Neuronal stem cell (in vitro differentiated cells): ENCODE measurements at regions not wholly inside any gene's neighbourhood (a gene's known extent, or its start where the extent isn't known, plus 50 kb on each side); places are given as distances from the start of the nearest gene placed in this dataset.

Experiments
- DNase-seq: peaks from one replicate; pipeline ENCODE4 v3.0.0-alpha.2; 2013; ENCODE audit warnings: low spot score
- H2AFZ ChIP-seq: one replicate; pipeline ENCODE4 v1.6.1; 2013; ENCODE audit warnings: mild to moderate bottlenecking, low read length, inconsistent platforms
- H2AK5ac ChIP-seq: 2 replicates; pipeline ENCODE4 v1.6.1; 2013; ENCODE audit warnings: low read depth, mild to moderate bottlenecking, inconsistent platforms, low read length, moderate library complexity, mixed read lengths
- H2BK120ac ChIP-seq: 2 replicates; pipeline ENCODE4 v1.6.1; 2013; ENCODE audit warnings: low read depth, mild to moderate bottlenecking, inconsistent platforms, low read length, moderate library complexity, mixed read lengths
- H2BK12ac ChIP-seq: one replicate; pipeline ENCODE4 v1.6.1; 2013; ENCODE audit warnings: low read length, inconsistent platforms
- H2BK15ac ChIP-seq: 2 replicates; pipeline ENCODE4 v1.6.1; 2013; ENCODE audit warnings: mild to moderate bottlenecking, low read length, inconsistent platforms, mixed read lengths
- H2BK5ac ChIP-seq: one replicate; pipeline ENCODE4 v1.6.1; 2013; ENCODE audit warnings: inconsistent platforms, mild to moderate bottlenecking, low read length, moderate library complexity
- H3K14ac ChIP-seq: one replicate; pipeline ENCODE4 v1.6.1; 2013; ENCODE audit warnings: low read length, inconsistent platforms
- H3K18ac ChIP-seq: 2 replicates; pipeline ENCODE4 v1.6.1; 2013; ENCODE audit warnings: low read length, inconsistent platforms
- H3K23ac ChIP-seq: 2 replicates; pipeline ENCODE4 v1.6.1; 2013; ENCODE audit warnings: low read depth, mild to moderate bottlenecking, mixed read lengths, low read length, inconsistent platforms; ENCODE audit not compliant: poor library complexity
- H3K27ac ChIP-seq: replicated peaks from 3 replicates; pipeline ENCODE4 v1.5.1; 2013; ENCODE audit warnings: low read length, inconsistent platforms
- H3K27me3 ChIP-seq, 3 experiments: 2 replicates each; pipeline ENCODE4 v1.6.1; 2013; ENCODE audit warnings: low read length in 3 of 3, mild to moderate bottlenecking in 2 of 3, inconsistent platforms in 1 of 3, low read depth in 1 of 3, mixed read lengths in 1 of 3, moderate library complexity in 1 of 3; ENCODE audit not compliant: control insufficient read depth in 3 of 3, insufficient read depth in 3 of 3
- H3K36me3 ChIP-seq, 2 donors: replicated peaks in 1 of 2; 2 replicates each; pipeline ENCODE4 v1.6.1; 2013; ENCODE audit warnings: low read length in 2 of 2; ENCODE audit not compliant: control insufficient read depth in 2 of 2, insufficient read depth in 2 of 2
- H3K4ac ChIP-seq: 2 replicates; pipeline ENCODE4 v1.6.1; 2013; ENCODE audit warnings: inconsistent platforms, mild to moderate bottlenecking, low read length, moderate library complexity
- H3K4me1 ChIP-seq, 2 donors: 1 replicate in 1 of 2; 2 replicates in 1 of 2; pipeline ENCODE4 v1.6.1; 2013; ENCODE audit warnings: low read length in 2 of 2, low read depth in 1 of 2; ENCODE audit not compliant: control insufficient read depth in 2 of 2, insufficient read depth in 1 of 2
- H3K4me2 ChIP-seq: one replicate; pipeline ENCODE4 v1.6.1; 2013; ENCODE audit warnings: mild to moderate bottlenecking, low read length, inconsistent platforms; ENCODE audit not compliant: insufficient read depth, poor library complexity, severe bottlenecking
- H3K4me3 ChIP-seq, 2 donors: 2 replicates each; pipeline ENCODE4 v1.5.1; 2013; ENCODE audit warnings: low read length in 2 of 2, mild to moderate bottlenecking in 2 of 2, inconsistent platforms in 1 of 2, moderate library complexity in 1 of 2
- H3K79me1 ChIP-seq: one replicate; pipeline ENCODE4 v1.6.1; 2013; ENCODE audit warnings: low read depth, mild to moderate bottlenecking, inconsistent platforms, low read length, moderate library complexity
- H3K9ac ChIP-seq: one replicate; pipeline ENCODE4 v1.6.1; 2013; ENCODE audit warnings: mild to moderate bottlenecking, low read depth, low read length, inconsistent platforms; ENCODE audit not compliant: poor library complexity
- H3K9me3 ChIP-seq, 2 donors: replicated peaks in 1 of 2; 2 replicates each; pipeline versions ENCODE3 to v1.6.1; 2013; ENCODE audit warnings: low read length in 2 of 2, mild to moderate bottlenecking in 2 of 2, inconsistent platforms in 1 of 2, low read depth in 1 of 2, mixed read lengths in 1 of 2, moderate library complexity in 1 of 2; ENCODE audit not compliant: control insufficient read depth in 2 of 2, insufficient read depth in 1 of 2
- H4K8ac ChIP-seq: one replicate; pipeline ENCODE4 v1.6.1; 2013; ENCODE audit warnings: low read depth, mild to moderate bottlenecking, inconsistent platforms, low read length, moderate library complexity
- H4K91ac ChIP-seq: one replicate; pipeline ENCODE4 v1.6.1; 2013; ENCODE audit warnings: low read length, low read depth, mild to moderate bottlenecking, inconsistent platforms; ENCODE audit not compliant: poor library complexity
- WGBS, 2 donors: extraction: QIAGEN DNeasy Blood & Tissue Kit; methylation state at CpG; one replicate each; pipeline ENCODE4 v1.1.7; 2013; ENCODE audit warnings: missing lambda C conversion rate in 2 of 2, mixed read lengths in 1 of 2; ENCODE audit not compliant: insufficient read length in 2 of 2, insufficient replicate concordance in 1 of 2; ENCODE audit errors: extremely low coverage in 2 of 2; 5-methylcytosine and 5-hydroxymethylcytosine counted together

DNA sequence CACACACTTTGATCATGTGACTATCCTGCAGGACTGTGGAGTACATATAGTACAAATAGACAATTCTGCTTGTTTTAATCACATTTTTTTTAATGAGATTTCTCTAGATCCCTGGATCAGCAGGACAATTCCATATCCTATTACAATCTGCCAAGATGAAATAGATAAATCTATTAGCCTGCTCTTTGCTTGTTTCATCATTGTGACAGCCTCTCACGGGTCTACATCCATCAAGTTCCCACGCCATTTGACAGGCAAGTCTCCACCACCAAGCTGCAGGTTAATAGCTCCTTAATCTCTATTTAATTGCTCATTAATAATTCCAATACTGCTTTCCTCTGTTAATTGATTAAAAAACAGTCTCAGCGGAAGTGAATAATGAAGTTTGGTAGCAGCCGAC is 671.5 kb downstream of the CCSER2 start:
- Histone ChIP-seq H3K4me2 (no peak overlapping the region), H4K8ac (no peak overlapping the region), H3K18ac (no peak overlapping the region), H3K14ac (no peak overlapping the region), H3K4me3 (no peak overlapping the region), H4K91ac (no peak overlapping the region), H3K27ac (no peak overlapping the region), H3K9ac (no peak overlapping the region), H2AK5ac (no peak overlapping the region), H2BK5ac (no peak overlapping the region), H2BK12ac (no peak overlapping the region), H2BK120ac (no peak overlapping the region), H2AFZ (no peak overlapping the region), H3K27me3 (no peaks in the 10 kb centered on the region), H3K4ac (no peak overlapping the region), H3K36me3 (no peaks in the 10 kb centered on the region), H2BK15ac (no peak overlapping the region), H3K23ac (no peak overlapping the region), H3K79me1 (no peaks in the 10 kb centered on the region), H3K4me1 (no peaks in the 10 kb centered on the region), H3K9me3 (no peaks in the 10 kb centered on the region)
- DNase-seq: no peak
- no CpG with 5 or more reads among the region's 4 CpGs for WGBS, 2 donors

DNA sequence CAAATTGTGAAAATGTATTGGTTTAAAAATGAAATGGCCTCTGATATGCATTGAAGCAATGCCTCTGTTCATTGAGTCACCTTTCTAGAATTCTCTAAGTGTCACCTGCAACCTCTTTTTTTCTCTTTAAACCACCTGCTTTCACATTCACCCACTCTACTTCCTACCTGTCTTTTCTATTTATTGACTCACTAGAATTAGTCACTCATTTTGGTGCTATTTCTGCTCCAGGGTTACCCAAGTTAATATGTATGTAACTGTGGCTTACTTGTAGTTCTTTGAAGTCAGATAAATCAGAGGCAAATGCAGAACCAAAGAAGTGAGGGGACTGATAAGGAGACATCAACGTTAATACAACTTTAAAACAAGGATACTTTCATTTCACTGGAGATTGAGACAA is 674.7 kb downstream of the CCSER2 start:
- H2AFZ ChIP-seq: no peak overlapping the region
- H3K4ac ChIP-seq: no peak overlapping the region
- H3K4me1 ChIP-seq: no peaks in the 10 kb centered on the region
- no peak for DNase-seq
- H3K9me3 ChIP-seq: no peaks in the 10 kb centered on the region
- no peak overlapping the region for H3K9ac ChIP-seq
- H2BK15ac ChIP-seq: no peak overlapping the region
- H3K4me3 ChIP-seq: no peak overlapping the region
- H4K8ac ChIP-seq: no peak overlapping the region
- no peak overlapping the region for H4K91ac ChIP-seq
- no peak overlapping the region for H2BK12ac ChIP-seq
- no peak overlapping the region for H3K14ac ChIP-seq
- H2AK5ac ChIP-seq: no peak overlapping the region
- H2BK5ac ChIP-seq: no peak overlapping the region
- no peak overlapping the region for H2BK120ac ChIP-seq
- no peaks in the 10 kb centered on the region for H3K36me3 ChIP-seq
- H3K18ac ChIP-seq: no peak overlapping the region
- H3K27me3 ChIP-seq: no peaks in the 10 kb centered on the region
- no peak overlapping the region for H3K23ac ChIP-seq
- H3K79me1 ChIP-seq: no peaks in the 10 kb centered on the region
- H3K4me2 ChIP-seq: no peak overlapping the region
- H3K27ac ChIP-seq: no peak overlapping the region
- WGBS, 2 donors: no CpG with 5 or more reads among the region's 1 CpG

DNA sequence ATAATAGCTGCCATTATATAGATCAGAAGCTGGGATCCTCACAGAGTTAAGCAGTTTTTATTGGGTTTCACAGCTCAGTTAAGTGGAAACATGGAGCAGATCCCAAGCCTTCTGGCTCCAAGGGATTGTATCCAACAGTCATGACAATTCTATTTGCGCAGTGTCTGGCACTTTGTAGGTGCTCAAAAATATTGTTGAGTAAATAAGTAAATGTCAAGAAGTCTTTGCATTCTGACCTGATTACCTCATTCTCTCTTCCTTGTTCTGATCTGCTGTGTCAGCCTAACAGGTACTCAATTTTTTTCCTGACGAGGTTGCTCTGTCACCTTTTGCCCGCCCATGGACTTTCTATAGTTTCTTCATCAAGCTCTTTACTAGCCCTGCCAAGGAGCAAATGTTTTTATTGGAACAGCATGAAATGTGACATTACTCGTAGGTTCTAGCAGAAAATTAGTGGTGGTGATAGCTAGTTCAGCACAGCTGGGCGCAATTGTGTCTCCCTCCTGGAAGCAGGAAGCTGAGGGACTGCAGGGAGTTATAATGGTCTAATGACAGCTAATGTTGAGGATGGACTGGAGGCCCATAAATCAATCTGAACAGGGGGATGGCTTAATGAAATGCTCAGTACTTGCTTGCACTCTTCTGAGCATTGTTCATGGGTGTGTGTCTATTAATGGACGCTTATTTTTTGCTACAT is 680.2 kb downstream of the CCSER2 start:
- Histone ChIP-seq H2AK5ac (no peak overlapping the region), H2BK5ac (no peak overlapping the region), H3K4ac (no peak overlapping the region), H3K79me1 (no peaks in the 10 kb centered on the region), H3K4me1 (no peaks in the 10 kb centered on the region), H2AFZ (no peak overlapping the region), H2BK15ac (no peak overlapping the region), H3K9ac (no peak overlapping the region), H3K18ac (no peak overlapping the region), H3K27me3 (no peaks in the 10 kb centered on the region), H4K91ac (no peak overlapping the region), H3K9me3 (no peaks in the 10 kb centered on the region), H2BK120ac (no peak overlapping the region), H3K4me3 (no peak overlapping the region), H3K14ac (no peak overlapping the region), H3K4me2 (no peak overlapping the region), H4K8ac (no peak overlapping the region), H3K23ac (no peak overlapping the region), H3K36me3 (no peaks in the 10 kb centered on the region), H2BK12ac (no peak overlapping the region), H3K27ac (no peak overlapping the region)
- no CpG with 5 or more reads among the region's 6 CpGs for WGBS, 2 donors
- no peak for DNase-seq

DNA sequence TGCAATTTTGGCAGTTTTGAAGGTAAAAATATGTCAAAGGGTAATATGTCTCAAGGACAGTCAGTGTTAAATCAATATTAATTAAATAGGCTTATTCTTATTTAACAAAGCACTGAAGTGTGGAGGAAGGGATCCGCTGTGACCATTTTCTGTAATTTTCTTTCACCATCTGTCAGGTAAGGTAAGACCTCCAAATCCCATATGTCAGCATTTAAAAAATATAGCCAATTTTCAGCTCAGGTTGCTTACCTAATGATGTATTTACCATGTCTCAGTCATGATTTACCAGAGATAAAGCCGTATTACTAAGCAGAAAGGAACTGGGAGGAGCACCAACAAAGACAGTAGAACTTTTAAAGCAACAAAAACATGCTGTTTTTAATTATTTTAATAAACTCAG is 683.9 kb downstream of the CCSER2 start:
- H2BK15ac ChIP-seq: no peak overlapping the region
- no peaks in the 10 kb centered on the region for H3K79me1 ChIP-seq
- no peaks in the 10 kb centered on the region for H3K36me3 ChIP-seq
- no peaks in the 10 kb centered on the region for H3K4me1 ChIP-seq
- no peak overlapping the region for H4K8ac ChIP-seq
- no peak overlapping the region for H2BK12ac ChIP-seq
- no peak for DNase-seq
- no peak overlapping the region for H3K18ac ChIP-seq
- no peak overlapping the region for H4K91ac ChIP-seq
- no peak overlapping the region for H3K4ac ChIP-seq
- H3K23ac ChIP-seq: no peak overlapping the region
- no peaks in the 10 kb centered on the region for H3K27me3 ChIP-seq
- WGBS, 2 donors: no CpG with 5 or more reads among the region's 2 CpGs
- no peak overlapping the region for H3K14ac ChIP-seq
- no peak overlapping the region for H2BK5ac ChIP-seq
- H3K9ac ChIP-seq: no peak overlapping the region
- no peak overlapping the region for H2AK5ac ChIP-seq
- no peak overlapping the region for H3K4me3 ChIP-seq
- H3K9me3 ChIP-seq: no peaks in the 10 kb centered on the region
- H3K27ac ChIP-seq: no peak overlapping the region
- no peak overlapping the region for H2BK120ac ChIP-seq
- H3K4me2 ChIP-seq: no peak overlapping the region
- no peak overlapping the region for H2AFZ ChIP-seq
